HG03175 (cell line): ENCODE measurements at regions not wholly inside any gene's neighbourhood (a gene's known extent, or its start where the extent isn't known, plus 50 kb on each side); places are given as distances from the start of the nearest gene placed in this dataset.
"Not testable (repeated sequence)": the region's sequence is repeated elsewhere in the genome, so short reads cannot be mapped to it uniquely, and the experiment has no call there.

Source experiments
- ATAC-seq: cut with Tn5 transposase; IDR thresholded peaks from one replicate; pipeline ENCODE4 v1.9.1; 2021; ENCODE audit warnings: mild to moderate bottlenecking, moderate library complexity; ENCODE audit not compliant: unreplicated experiment

DNA sequence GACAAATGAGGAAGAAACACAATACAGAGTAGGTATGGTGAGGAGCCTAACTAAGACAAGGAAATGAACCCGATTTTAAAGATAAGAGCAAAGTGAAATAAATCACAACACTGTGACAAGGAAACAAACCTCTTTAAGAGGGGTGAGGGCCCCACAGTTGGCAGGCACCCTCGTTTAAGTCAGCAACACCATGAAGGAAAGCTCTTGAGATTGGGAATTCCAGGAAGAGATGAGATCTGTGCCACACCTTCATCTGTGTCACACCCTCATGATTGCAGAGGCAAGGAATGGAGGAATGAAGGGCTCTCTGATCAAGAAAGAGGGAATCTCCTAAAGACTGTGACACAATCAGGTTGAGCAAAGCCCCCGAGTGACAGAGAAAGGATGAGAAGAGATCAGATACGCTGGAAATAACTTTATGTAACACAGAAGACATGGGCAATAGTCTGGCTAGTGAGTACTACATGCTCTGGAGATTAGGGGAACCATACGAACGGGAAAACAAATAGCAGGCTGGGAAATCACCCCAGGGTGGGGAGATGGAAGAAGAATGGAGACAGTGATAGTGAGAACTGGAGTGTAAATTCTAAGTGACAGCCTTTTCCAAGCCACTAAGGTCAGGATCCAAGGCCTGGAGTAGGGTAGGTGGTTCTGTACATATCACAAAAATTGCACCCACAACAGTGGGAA lies 51.7 kb upstream of the TERB2 start:
- not testable (repeated sequence) for ATAC-seq
